Caco-2 (cell line): ENCODE measurements at regions not wholly inside any gene's neighbourhood (a gene's known extent, or its start where the extent isn't known, plus 50 kb on each side); places are given as distances from the start of the nearest gene placed in this dataset.

Experiments used
- BruUV-seq: library from RNA; stranded (reverse); fragments of 400-500 nt; replicated peaks from 2 replicates; lab custom pipeline; 2021; lab: Mats Ljungman, UMichigan
- CTCF ChIA-PET: fragments of 300-600 bp; sonication (Branson Sonifier 250); formaldehyde crosslinking; loops from one replicate; lab custom pipeline; 2022; ENCODE audit warnings: antibody characterized with exemption; lab: Charles Lee
- POLR2A ChIA-PET: fragments of 300-600 bp; sonication (Branson Sonifier 250); formaldehyde crosslinking; loops from one replicate; lab custom pipeline; 2022; ENCODE audit warnings: antibody characterized with exemption; lab: Charles Lee
- DNase-seq, 2 experiments: peaks; one replicate each; pipeline versions ENCODE4 v3.0.0 to v3.0.0-alpha.2; 2020 to 2022
- H3K27me3 ChIP-seq: replicated peaks from 2 replicates; pipeline ENCODE4 v1.6.0; 2011; ENCODE audit warnings: low read length; ENCODE audit not compliant: control insufficient read depth, insufficient read depth
- H3K36me3 ChIP-seq: 2 replicates; pipeline ENCODE4 v1.5.1; 2011; ENCODE audit warnings: low read length; ENCODE audit not compliant: control insufficient read depth, insufficient read depth
- H3K4me1 ChIP-seq: fragments of 250-450 bp; sonication (Bioruptor Pico); 2 replicates; pipeline ENCODE4 v1.5.1; 2020; ENCODE audit warnings: mild to moderate bottlenecking
- H3K4me3 ChIP-seq: 2 replicates; pipeline ENCODE4 v1.5.1; 2011; ENCODE audit warnings: low read depth, mild to moderate bottlenecking, control low read depth, low read length
- H3K9me3 ChIP-seq: fragments of 250-450 bp; sonication (Bioruptor Pico); 2 replicates; pipeline ENCODE4 v1.5.1; 2020; ENCODE audit warnings: mild to moderate bottlenecking, moderate library complexity
- H3K27ac Mint-ChIP-seq: one replicate; pipeline ENCODE4 v1.8.0; 2022; ENCODE audit warnings: mixed read lengths; ENCODE audit not compliant: unreplicated experiment
- H3K27me3 Mint-ChIP-seq: one replicate; pipeline ENCODE4 v1.8.0; 2022; ENCODE audit warnings: mixed read lengths; ENCODE audit not compliant: insufficient read depth, unreplicated experiment
- H3K36me3 Mint-ChIP-seq: one replicate; pipeline ENCODE4 v1.8.0; 2022; ENCODE audit warnings: mild to moderate bottlenecking, mixed read lengths; ENCODE audit not compliant: insufficient read depth, unreplicated experiment
- H3K4me1 Mint-ChIP-seq: one replicate; pipeline ENCODE4 v1.8.0; 2022; ENCODE audit warnings: low read depth, mixed read lengths; ENCODE audit not compliant: unreplicated experiment
- H3K4me3 Mint-ChIP-seq: one replicate; pipeline ENCODE4 v1.8.0; 2022; ENCODE audit warnings: mild to moderate bottlenecking, moderate library complexity, mixed read lengths; ENCODE audit not compliant: unreplicated experiment
- H3K9me3 Mint-ChIP-seq: one replicate; pipeline ENCODE4 v1.8.0; 2022; ENCODE audit warnings: mixed read lengths; ENCODE audit not compliant: unreplicated experiment
- CTCF ChIP-seq, 2 experiments: fragments of 200-600 bp in 1 of 2; IDR thresholded peaks; 1 replicate in 1 of 2; 2 replicates in 1 of 2; pipeline versions ENCODE4 v1.5.1 to v1.8.0; 2011 to 2022; ENCODE audit warnings: antibody characterized with exemption in 1 of 2, control low read depth in 1 of 2, inconsistent platforms in 1 of 2, low read depth in 1 of 2, low read length in 1 of 2, mild to moderate bottlenecking in 1 of 2, moderate library complexity in 1 of 2; ENCODE audit not compliant: insufficient read depth in 1 of 2, severe bottlenecking in 1 of 2, unreplicated experiment in 1 of 2
- intact Hi-C: fragments of 100-400 bp; cut with micrococcal nuclease; formaldehyde crosslinking; loops from one replicate; pipeline ENCODE4 v1.10.0; 2022; ENCODE audit not compliant: unreplicated experiment

DNA sequence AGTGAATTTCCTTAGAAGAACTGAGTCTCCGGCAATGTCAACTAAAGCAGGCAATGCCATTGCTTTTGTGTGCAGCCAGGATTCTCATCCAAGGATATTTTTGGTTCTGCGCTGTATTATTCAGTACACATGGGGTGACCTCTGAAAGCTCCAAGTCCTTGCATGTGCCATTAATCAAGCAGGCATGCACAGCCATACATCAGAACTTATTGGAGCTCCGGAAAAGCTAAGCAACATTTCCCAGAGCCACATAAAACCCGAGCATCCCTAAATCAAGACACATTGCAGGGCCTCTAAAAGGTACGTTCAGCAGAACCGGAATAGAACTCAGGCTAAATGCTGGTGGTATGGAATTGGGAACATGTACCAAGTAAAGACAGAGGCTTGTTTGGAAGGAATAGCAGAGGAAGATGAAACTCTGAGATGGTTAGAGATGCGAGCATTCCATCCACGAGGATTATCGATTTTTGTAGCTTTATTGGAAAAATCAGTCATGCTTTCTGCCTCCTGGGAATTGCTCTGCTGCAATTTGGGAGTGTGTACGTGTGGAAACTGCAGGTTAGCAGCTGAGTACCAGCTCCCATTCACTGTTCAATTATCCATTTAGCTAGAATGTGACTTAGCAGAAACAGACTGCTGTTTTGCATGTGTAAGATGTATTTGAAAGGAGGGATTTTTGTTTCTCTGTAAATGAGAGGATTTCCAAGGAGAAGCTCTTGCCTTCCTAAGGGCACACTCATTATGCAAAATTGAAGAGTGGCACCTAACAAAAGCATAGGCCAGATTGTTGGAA lies 143.7 kb upstream of the WWC1 start:
- no TSS peak for BruUV-seq
- intact Hi-C loops, result no loop called here
- Histone ChIP-seq H3K27me3 (peaks cover 4% of the 10 kb centered on the region), H3K9me3 (no peaks in the 10 kb centered on the region), H3K4me1 (no peaks in the 10 kb centered on the region), H3K36me3 (no peaks in the 10 kb centered on the region), H3K4me3 (no peak overlapping the region)
- H3K9me3 Mint-ChIP-seq, result no peaks in the 10 kb centered on the region
- ChIA-PET CTCF (no interaction called here), POLR2A (no interaction called here)
- peaks cover 23% of the 10 kb centered on the region for H3K27me3 Mint-ChIP-seq
- H3K4me1 Mint-ChIP-seq, result no peaks in the 10 kb centered on the region
- no peak overlapping the region for H3K4me3 Mint-ChIP-seq
- no peaks in the 10 kb centered on the region for H3K36me3 Mint-ChIP-seq
- H3K27ac Mint-ChIP-seq, result no peak overlapping the region
- no peak for DNase-seq
- TF ChIP-seq CTCF (IDR thresholded peaks at IDR 0.05; ENCODE audit: insufficient read depth in 1 of 2, low read depth in 1 of 2, low read length in 1 of 2, severe bottlenecking in 1 of 2, unreplicated experiment in 1 of 2), result no peak

DNA sequence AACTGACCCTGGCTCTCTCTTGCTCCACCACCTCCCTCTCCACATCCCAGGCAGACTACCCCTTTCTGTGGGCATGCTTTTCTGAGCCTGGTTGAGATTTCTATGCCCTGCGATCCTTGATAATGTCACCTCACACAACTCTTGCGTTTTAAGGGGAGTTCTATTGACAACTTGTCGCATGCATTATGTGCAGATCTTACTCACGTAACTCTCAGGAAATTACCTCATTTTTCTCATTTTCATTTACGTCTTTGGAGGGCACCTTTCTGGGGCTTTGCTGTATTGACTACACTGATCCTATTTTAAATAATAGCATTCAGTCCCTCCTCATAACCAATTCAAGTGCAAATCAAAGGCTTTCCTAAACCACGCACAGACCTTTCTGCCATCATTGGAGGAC lies 140.4 kb upstream of the WWC1 start:
- Mint-ChIP-seq H3K4me1 (no peaks in the 10 kb centered on the region), H3K27ac (no peak overlapping the region), H3K9me3 (no peaks in the 10 kb centered on the region), H3K4me3 (no peak overlapping the region), H3K27me3 (peaks cover 31% of the 10 kb centered on the region), H3K36me3 (no peaks in the 10 kb centered on the region)
- no peak for TF ChIP-seq CTCF (IDR thresholded peaks at IDR 0.05; ENCODE audit: insufficient read depth in 1 of 2, low read depth in 1 of 2, low read length in 1 of 2, severe bottlenecking in 1 of 2, unreplicated experiment in 1 of 2)
- no peak overlapping the region for H3K4me3 ChIP-seq
- ChIA-PET CTCF (no interaction called here), POLR2A (no interaction called here)
- no TSS peak for BruUV-seq
- intact Hi-C loops, result no loop called here
- H3K4me1 ChIP-seq, result no peaks in the 10 kb centered on the region
- H3K27me3 ChIP-seq, result peaks cover 4% of the 10 kb centered on the region
- H3K36me3 ChIP-seq, result no peaks in the 10 kb centered on the region
- DNase-seq, result no peak
- H3K9me3 ChIP-seq, result no peaks in the 10 kb centered on the region

DNA sequence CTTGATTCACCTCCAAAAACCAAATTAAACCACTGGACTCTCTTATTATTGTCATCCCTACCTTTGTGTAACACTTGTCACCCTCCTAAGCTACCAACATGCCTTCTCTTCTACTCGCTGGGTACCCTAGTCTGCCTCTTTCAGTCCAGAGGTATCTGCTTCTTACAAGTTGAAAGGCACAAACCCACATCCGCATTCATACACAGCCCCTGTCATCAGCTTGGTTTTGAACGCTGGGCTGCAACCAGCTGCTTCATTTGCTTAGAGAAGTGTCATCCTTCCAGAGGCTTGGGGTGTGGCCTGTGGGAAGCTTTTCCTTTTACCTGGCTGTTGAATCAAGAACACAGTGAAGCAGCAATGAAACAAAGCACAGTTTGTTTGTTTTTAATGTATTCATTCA lies 138.8 kb upstream of the WWC1 start:
- H3K27me3 ChIP-seq, result peaks cover 4% of the 10 kb centered on the region
- H3K4me1 ChIP-seq, result no peaks in the 10 kb centered on the region
- ChIA-PET POLR2A (no interaction called here), CTCF (no interaction called here)
- H3K36me3 ChIP-seq, result no peaks in the 10 kb centered on the region
- Mint-ChIP-seq H3K36me3 (no peaks in the 10 kb centered on the region), H3K4me3 (no peak overlapping the region), H3K27me3 (peaks cover 39% of the 10 kb centered on the region), H3K4me1 (no peaks in the 10 kb centered on the region), H3K27ac (no peak overlapping the region), H3K9me3 (no peaks in the 10 kb centered on the region)
- DNase-seq, result no peak
- TF ChIP-seq CTCF (IDR thresholded peaks at IDR 0.05; ENCODE audit: insufficient read depth in 1 of 2, low read depth in 1 of 2, low read length in 1 of 2, severe bottlenecking in 1 of 2, unreplicated experiment in 1 of 2), result no peak
- intact Hi-C loops, result no loop called here
- no TSS peak for BruUV-seq
- no peak overlapping the region for H3K4me3 ChIP-seq
- no peaks in the 10 kb centered on the region for H3K9me3 ChIP-seq
